Parathyroid adenoma (tissue), 2 donors: ENCODE measurements at regions not wholly inside any gene's neighbourhood (a gene's known extent, or its start where the extent isn't known, plus 50 kb on each side); places are given as distances from the start of the nearest gene placed in this dataset.
"Not testable (repeated sequence)": the region's sequence is repeated elsewhere in the genome, so short reads cannot be mapped to it uniquely, and the experiment has no call there.

Source experiments
- H2AFZ ChIP-seq: fragments of 300-600 bp; sonication (generic); one replicate; pipeline ENCODE4 v1.7.0; 2017; ENCODE audit warnings: antibody characterized with exemption, mild to moderate bottlenecking
- H3K27ac ChIP-seq: fragments of 300-600 bp; sonication (generic); one replicate; pipeline ENCODE4 v1.7.0; 2017
- H3K27me3 ChIP-seq: fragments of 300-600 bp; sonication (generic); one replicate; pipeline ENCODE4 v1.7.0; 2017; ENCODE audit warnings: low read length; ENCODE audit not compliant: control insufficient read depth, insufficient read depth
- H3K36me3 ChIP-seq: fragments of 300-600 bp; sonication (generic); one replicate; pipeline ENCODE4 v1.7.0; 2017; ENCODE audit warnings: low read length; ENCODE audit not compliant: control insufficient read depth, insufficient read depth
- H3K4me1 ChIP-seq: fragments of 300-600 bp; sonication (generic); one replicate; pipeline ENCODE4 v1.7.0; 2017; ENCODE audit warnings: control low read depth
- H3K4me2 ChIP-seq: fragments of 300-600 bp; sonication (generic); one replicate; pipeline ENCODE4 v1.7.0; 2017; ENCODE audit warnings: low read length
- H3K4me3 ChIP-seq: fragments of 300-600 bp; sonication (generic); one replicate; pipeline ENCODE4 v1.7.0; 2017; ENCODE audit warnings: low read depth, low read length
- H3K79me2 ChIP-seq: fragments of 300-600 bp; sonication (generic); one replicate; pipeline ENCODE4 v1.7.0; 2017; ENCODE audit warnings: control low read depth
- H3K9ac ChIP-seq: fragments of 300-600 bp; sonication (generic); one replicate; pipeline ENCODE4 v1.7.0; 2017; ENCODE audit warnings: mild to moderate bottlenecking
- H3K9me3 ChIP-seq: fragments of 300-600 bp; sonication (generic); one replicate; pipeline ENCODE4 v1.7.0; 2017; ENCODE audit warnings: low read length; ENCODE audit not compliant: control insufficient read depth
- TF ChIP-seq, protein P1 (sequence below): fragments of 300-600 bp; sonication (generic); IDR thresholded peaks from one replicate; pipeline ENCODE4 v1.7.0; 2017; ENCODE audit warnings: antibody characterized with exemption, mild to moderate bottlenecking
- donor health status: primary hyperparathyroidism.

DNA sequence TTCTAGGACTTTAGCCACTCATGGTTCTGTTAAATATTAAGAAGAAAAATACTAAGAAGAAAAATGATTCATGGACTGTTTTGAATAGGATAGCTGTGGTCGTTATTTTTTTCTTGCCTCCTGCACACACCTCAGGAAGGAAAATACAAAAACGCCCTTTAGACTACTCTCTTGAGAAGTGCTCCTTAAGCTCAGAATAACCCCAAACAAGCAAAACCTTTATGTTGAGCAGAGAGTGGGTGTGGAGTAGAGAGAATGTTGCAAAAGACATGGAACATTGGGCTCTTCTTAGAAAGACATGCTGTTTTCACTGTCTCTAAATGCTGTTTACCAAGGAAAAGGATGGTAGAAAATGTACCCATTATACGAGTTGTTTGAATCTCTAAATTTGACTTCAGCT, 140.3 kb downstream of the LMNTD1 start:
- Histone ChIP-seq H2AFZ (no peak overlapping the region), H3K27me3 (no peaks in the 10 kb centered on the region), H3K27ac (no peak overlapping the region), H3K9ac (no peak overlapping the region), H3K79me2 (no peaks in the 10 kb centered on the region), H3K4me3 (no peak overlapping the region), H3K36me3 (no peaks in the 10 kb centered on the region), H3K9me3 (no peaks in the 10 kb centered on the region), H3K4me1 (no peaks in the 10 kb centered on the region), H3K4me2 (no peak overlapping the region)
- TF ChIP-seq, protein P1, sequence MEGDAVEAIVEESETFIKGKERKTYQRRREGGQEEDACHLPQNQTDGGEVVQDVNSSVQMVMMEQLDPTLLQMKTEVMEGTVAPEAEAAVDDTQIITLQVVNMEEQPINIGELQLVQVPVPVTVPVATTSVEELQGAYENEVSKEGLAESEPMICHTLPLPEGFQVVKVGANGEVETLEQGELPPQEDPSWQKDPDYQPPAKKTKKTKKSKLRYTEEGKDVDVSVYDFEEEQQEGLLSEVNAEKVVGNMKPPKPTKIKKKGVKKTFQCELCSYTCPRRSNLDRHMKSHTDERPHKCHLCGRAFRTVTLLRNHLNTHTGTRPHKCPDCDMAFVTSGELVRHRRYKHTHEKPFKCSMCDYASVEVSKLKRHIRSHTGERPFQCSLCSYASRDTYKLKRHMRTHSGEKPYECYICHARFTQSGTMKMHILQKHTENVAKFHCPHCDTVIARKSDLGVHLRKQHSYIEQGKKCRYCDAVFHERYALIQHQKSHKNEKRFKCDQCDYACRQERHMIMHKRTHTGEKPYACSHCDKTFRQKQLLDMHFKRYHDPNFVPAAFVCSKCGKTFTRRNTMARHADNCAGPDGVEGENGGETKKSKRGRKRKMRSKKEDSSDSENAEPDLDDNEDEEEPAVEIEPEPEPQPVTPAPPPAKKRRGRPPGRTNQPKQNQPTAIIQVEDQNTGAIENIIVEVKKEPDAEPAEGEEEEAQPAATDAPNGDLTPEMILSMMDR, result no peak

DNA sequence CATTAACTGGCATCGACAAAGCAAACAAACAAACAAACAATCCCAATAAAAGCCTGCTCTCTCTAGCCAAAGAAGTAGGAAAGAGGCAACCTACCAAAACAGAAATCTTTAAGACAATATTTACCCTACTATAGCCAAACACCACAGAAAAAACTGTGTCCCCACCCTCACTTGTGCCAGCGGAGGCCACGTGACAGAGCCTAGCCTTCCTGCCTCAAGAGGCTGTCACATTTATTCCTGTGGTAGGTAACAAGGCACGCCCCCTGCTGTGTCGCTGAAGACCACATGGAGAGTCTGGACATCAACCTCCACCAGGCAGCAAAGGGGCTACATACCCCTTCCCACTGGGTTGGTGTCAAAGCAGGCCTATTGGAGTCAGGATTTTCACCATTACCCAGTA, 148.1 kb downstream of the LMNTD1 start:
- Histone ChIP-seq H3K79me2 (no peaks in the 10 kb centered on the region), H3K4me2 (no peak overlapping the region), H3K9me3 (no peaks in the 10 kb centered on the region), H2AFZ (no peak overlapping the region), H3K4me1 (no peaks in the 10 kb centered on the region), H3K27ac (no peak overlapping the region), H3K36me3 (no peaks in the 10 kb centered on the region), H3K9ac (no peak overlapping the region), H3K27me3 (no peaks in the 10 kb centered on the region), H3K4me3 (no peak overlapping the region)
- TF ChIP-seq, protein P1, result no peak

DNA sequence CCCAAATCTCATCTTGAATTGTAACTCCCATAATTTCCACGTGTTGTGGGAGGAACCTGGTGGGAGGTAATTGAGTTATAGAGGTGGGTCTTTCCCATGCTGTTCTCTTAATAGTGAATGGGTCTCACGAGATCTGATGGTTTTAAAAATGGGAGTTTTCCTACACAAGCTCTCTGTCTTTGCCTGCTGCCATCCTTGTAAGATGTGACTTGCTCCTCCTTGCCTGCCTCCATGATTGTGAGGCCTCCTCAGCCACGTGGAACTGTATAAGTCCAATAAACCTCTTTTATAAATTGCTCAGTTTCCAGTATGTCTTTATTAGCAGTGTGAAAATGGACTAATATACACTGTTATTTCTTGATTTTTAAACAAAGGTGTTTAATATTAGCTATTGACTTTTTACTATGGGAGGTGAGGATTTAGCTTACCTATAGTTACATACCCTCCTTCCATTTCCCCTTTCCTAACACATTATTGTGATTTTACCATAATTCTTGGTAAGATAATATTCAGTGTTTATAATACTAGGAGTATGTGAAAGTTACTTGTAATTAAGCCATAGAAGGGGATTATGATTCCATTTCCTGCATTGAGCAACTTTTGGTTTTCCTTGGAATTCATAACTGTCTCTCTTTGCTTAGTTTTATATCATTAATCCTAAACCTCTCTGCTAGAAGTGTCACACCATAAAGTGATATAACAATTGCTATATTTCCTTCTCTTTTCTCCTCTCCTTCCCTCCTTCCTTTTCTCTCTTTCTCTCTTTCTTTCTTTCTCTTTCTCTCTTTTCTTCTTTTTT, 151.0 kb upstream of the KRAS start:
- H3K4me3 ChIP-seq, result no peak overlapping the region
- H3K9me3 ChIP-seq, result no peaks in the 10 kb centered on the region
- H3K4me2 ChIP-seq, result no peak overlapping the region
- H3K27ac ChIP-seq, result no peak overlapping the region
- H3K27me3 ChIP-seq, result no peaks in the 10 kb centered on the region
- no peak overlapping the region for H2AFZ ChIP-seq
- H3K9ac ChIP-seq, result no peak overlapping the region
- no peaks in the 10 kb centered on the region for H3K36me3 ChIP-seq
- TF ChIP-seq, protein P1, result no peak
- H3K79me2 ChIP-seq, result no peaks in the 10 kb centered on the region
- H3K4me1 ChIP-seq, result no peaks in the 10 kb centered on the region

DNA sequence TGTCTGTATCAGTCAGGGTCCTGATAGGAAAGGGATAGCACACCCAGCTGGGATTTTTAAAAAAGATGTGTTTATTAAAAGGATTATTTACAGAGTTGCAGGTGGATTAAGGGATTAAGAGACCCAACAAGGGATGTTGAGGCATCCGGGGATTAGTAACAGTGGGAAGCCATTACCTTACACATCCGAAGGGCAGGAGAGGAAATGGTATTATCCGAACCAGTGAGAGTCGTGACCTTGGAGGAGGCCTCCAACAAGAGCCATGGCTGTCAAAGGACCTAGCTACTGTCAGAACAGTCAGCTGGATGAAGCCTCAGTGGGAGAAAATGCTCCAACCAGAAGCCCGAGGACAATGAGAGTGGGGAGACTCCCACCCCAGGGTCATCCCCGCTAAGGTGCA, 146.3 kb upstream of the KRAS start:
- H3K27me3 ChIP-seq, result no peaks in the 10 kb centered on the region
- no peaks in the 10 kb centered on the region for H3K79me2 ChIP-seq
- H3K9ac ChIP-seq, result no peak overlapping the region
- TF ChIP-seq, protein P1, result no peak
- no peaks in the 10 kb centered on the region for H3K4me1 ChIP-seq
- H3K4me2 ChIP-seq, result no peak overlapping the region
- H3K27ac ChIP-seq, result no peak overlapping the region
- H2AFZ ChIP-seq, result no peak overlapping the region
- H3K36me3 ChIP-seq, result no peaks in the 10 kb centered on the region
- no peaks in the 10 kb centered on the region for H3K9me3 ChIP-seq
- no peak overlapping the region for H3K4me3 ChIP-seq

DNA sequence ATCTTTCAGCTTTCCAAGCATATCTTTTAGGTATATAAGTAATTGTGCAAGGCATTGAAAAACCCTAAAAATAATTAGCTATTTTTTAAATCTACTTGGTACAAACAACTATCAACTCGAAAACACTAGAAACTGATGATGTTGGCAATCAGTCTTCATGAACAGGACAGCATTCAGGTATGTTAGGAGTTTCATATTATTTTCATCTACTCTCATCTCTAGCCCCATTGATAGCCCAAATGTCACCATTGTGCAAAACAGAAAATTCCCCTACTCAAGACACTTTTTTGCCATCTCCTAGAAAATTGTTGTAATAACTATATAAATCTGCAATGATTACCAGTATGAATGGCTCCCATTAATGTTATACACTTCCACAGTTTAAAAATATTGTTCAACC, 144.5 kb upstream of the KRAS start:
- H3K4me1 ChIP-seq, result no peaks in the 10 kb centered on the region
- no peaks in the 10 kb centered on the region for H3K79me2 ChIP-seq

DNA sequence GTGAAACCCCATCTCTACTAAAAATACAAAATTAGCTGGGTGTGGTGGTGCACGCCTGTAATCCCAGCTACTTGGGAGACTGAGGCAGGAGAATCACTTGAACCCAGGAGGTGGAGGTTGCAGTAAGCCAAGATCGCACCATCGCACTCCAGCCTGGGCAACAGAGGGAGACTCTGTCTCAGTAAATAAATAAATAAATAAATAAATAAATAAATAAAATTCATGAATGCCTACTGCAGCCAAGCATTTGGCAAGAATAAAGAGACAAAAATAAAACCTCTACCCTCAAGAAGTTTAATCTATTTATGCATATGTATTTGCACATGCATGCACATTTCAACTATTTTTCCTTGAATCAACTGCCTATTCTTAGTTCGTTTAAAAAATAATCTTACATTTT, 144.0 kb upstream of the KRAS start:
- not testable (repeated sequence) for H3K79me2 ChIP-seq, H3K4me3 ChIP-seq, H3K36me3 ChIP-seq, H3K4me2 ChIP-seq, H3K27ac ChIP-seq, H3K9me3 ChIP-seq, H3K4me1 ChIP-seq, H2AFZ ChIP-seq, H3K27me3 ChIP-seq, H3K9ac ChIP-seq

More for the DNA sequence above, 144.5 kb upstream of the KRAS start:
- Histone ChIP-seq H3K9me3 (no peaks in the 10 kb centered on the region), H3K4me2 (no peak overlapping the region), H3K4me3 (no peak overlapping the region), H3K9ac (no peak overlapping the region), H2AFZ (no peak overlapping the region), H3K27me3 (no peaks in the 10 kb centered on the region), H3K36me3 (no peaks in the 10 kb centered on the region), H3K27ac (no peak overlapping the region)
- TF ChIP-seq, protein P1, result no peak
